Osteoblast (primary cell): ENCODE measurements at regions not wholly inside any gene's neighbourhood (a gene's known extent, or its start where the extent isn't known, plus 50 kb on each side); places are given as distances from the start of the nearest gene placed in this dataset.
A peak's percentile ranks its signal among the peaks of the same experiment; 100 is the strongest.

Experiments used
- DNase-seq: peaks from one replicate; pipeline ENCODE4 v3.0.0; 2011; ENCODE audit warnings: low spot score, mixed read lengths; ENCODE audit not compliant: insufficient read length; ENCODE audit errors: missing footprints
- H2AFZ ChIP-seq: 2 replicates; pipeline ENCODE4 v1.6.0; 2011; ENCODE audit warnings: mild to moderate bottlenecking, low read length
- H3K27ac ChIP-seq: 2 replicates; pipeline ENCODE4 v1.5.1; 2011; ENCODE audit warnings: mild to moderate bottlenecking, low read depth, low read length, moderate library complexity
- H3K27me3 ChIP-seq: 2 replicates; pipeline ENCODE4 v1.6.0; 2012; ENCODE audit warnings: mild to moderate bottlenecking, control low read depth, inconsistent platforms, low read length, moderate library complexity; ENCODE audit not compliant: insufficient read depth
- H3K36me3 ChIP-seq: 2 replicates; pipeline ENCODE4 v1.5.1; 2011; ENCODE audit warnings: mild to moderate bottlenecking, low read length, control low read depth, moderate library complexity; ENCODE audit not compliant: insufficient read depth
- H3K4me1 ChIP-seq: 2 replicates; pipeline ENCODE4 v1.5.1; 2011; ENCODE audit warnings: mild to moderate bottlenecking, low read length, control low read depth, moderate library complexity; ENCODE audit not compliant: insufficient read depth
- H3K4me2 ChIP-seq: 2 replicates; pipeline ENCODE4 v1.6.0; 2011; ENCODE audit warnings: mild to moderate bottlenecking, low read length; ENCODE audit not compliant: insufficient read depth
- H3K4me3 ChIP-seq: fragments of 200-600 bp; sonication (generic); 3 replicates; pipeline ENCODE4 v1.5.1; 2012; ENCODE audit warnings: mild to moderate bottlenecking, low read length, inconsistent platforms; ENCODE audit not compliant: insufficient read depth
- H3K79me2 ChIP-seq: 2 replicates; pipeline ENCODE4 v1.6.0; 2012; ENCODE audit warnings: mild to moderate bottlenecking, low read length, control low read depth, inconsistent platforms; ENCODE audit not compliant: insufficient read depth
- H3K9me3 ChIP-seq: 2 replicates; pipeline ENCODE4 v1.5.1; 2011; ENCODE audit warnings: low read depth, low read length, control low read depth
- H4K20me1 ChIP-seq: 2 replicates; pipeline ENCODE4 v1.6.0; 2012; ENCODE audit warnings: mild to moderate bottlenecking, low read length, control low read depth; ENCODE audit not compliant: insufficient read depth
- TF ChIP-seq, protein P1 (sequence below): IDR thresholded peaks from 2 replicates; pipeline ENCODE4 v1.5.1; 2011; ENCODE audit warnings: mild to moderate bottlenecking, low read depth, low read length, moderate library complexity; ENCODE audit errors: extremely low read depth

DNA sequence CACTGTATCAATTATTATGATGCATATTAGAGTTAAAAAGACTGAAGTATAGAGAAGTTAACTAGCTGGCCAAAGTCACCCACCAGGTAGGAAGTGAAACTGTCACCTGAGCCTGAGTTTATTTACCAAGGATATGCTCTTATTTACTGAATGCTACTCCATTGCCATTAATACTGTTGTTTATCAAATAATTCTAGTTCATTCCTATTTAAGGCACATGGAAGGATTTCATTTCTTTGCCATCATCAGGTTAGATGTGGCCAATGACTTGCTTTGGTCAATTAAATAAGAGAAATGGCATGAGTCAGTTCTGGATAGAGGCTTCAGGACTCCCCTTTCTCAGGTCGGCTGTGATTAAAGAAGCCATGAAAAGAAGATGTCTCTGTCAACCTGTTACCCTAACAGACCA is 169.6 kb downstream of the KCNJ2 start:
- TF ChIP-seq, protein P1, sequence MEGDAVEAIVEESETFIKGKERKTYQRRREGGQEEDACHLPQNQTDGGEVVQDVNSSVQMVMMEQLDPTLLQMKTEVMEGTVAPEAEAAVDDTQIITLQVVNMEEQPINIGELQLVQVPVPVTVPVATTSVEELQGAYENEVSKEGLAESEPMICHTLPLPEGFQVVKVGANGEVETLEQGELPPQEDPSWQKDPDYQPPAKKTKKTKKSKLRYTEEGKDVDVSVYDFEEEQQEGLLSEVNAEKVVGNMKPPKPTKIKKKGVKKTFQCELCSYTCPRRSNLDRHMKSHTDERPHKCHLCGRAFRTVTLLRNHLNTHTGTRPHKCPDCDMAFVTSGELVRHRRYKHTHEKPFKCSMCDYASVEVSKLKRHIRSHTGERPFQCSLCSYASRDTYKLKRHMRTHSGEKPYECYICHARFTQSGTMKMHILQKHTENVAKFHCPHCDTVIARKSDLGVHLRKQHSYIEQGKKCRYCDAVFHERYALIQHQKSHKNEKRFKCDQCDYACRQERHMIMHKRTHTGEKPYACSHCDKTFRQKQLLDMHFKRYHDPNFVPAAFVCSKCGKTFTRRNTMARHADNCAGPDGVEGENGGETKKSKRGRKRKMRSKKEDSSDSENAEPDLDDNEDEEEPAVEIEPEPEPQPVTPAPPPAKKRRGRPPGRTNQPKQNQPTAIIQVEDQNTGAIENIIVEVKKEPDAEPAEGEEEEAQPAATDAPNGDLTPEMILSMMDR: no peak
- H3K9me3 ChIP-seq: no peaks in the 10 kb centered on the region
- DNase-seq: no peak
- H4K20me1 ChIP-seq: no peaks in the 10 kb centered on the region
- H2AFZ ChIP-seq: no peak overlapping the region
- no peaks in the 10 kb centered on the region for H3K36me3 ChIP-seq
- H3K79me2 ChIP-seq: no peaks in the 10 kb centered on the region
- H3K4me1 ChIP-seq: no peaks in the 10 kb centered on the region
- no peak overlapping the region for H3K4me3 ChIP-seq
- no peak overlapping the region for H3K27ac ChIP-seq
- no peaks in the 10 kb centered on the region for H3K27me3 ChIP-seq
- no peak overlapping the region for H3K4me2 ChIP-seq

DNA sequence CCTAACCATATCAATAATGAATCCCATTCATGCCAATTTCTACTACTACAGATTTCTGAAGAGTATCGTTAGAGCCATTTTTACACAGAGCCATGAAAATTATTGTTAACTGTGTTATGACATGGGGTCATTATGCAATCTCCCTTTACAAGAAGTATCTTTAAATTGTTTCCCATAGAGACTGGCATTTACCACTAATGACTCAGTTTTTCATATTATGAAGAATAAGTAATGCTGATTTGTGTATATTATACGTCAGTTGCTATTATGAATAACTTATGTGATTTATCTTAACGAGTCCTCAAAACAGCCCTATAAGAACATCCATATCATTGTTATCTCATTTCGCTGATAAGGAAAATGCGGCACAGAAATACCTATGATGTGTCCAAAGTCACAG is 173.8 kb downstream of the KCNJ2 start:
- H3K27ac ChIP-seq: no peak overlapping the region
- no peaks in the 10 kb centered on the region for H3K27me3 ChIP-seq
- no peak overlapping the region for H2AFZ ChIP-seq
- H4K20me1 ChIP-seq: no peaks in the 10 kb centered on the region
- DNase-seq: no peak
- no peaks in the 10 kb centered on the region for H3K36me3 ChIP-seq
- H3K4me1 ChIP-seq: no peaks in the 10 kb centered on the region
- no peaks in the 10 kb centered on the region for H3K79me2 ChIP-seq
- H3K4me2 ChIP-seq: no peak overlapping the region
- TF ChIP-seq, protein P1: no peak
- no peaks in the 10 kb centered on the region for H3K9me3 ChIP-seq
- H3K4me3 ChIP-seq: no peak overlapping the region

DNA sequence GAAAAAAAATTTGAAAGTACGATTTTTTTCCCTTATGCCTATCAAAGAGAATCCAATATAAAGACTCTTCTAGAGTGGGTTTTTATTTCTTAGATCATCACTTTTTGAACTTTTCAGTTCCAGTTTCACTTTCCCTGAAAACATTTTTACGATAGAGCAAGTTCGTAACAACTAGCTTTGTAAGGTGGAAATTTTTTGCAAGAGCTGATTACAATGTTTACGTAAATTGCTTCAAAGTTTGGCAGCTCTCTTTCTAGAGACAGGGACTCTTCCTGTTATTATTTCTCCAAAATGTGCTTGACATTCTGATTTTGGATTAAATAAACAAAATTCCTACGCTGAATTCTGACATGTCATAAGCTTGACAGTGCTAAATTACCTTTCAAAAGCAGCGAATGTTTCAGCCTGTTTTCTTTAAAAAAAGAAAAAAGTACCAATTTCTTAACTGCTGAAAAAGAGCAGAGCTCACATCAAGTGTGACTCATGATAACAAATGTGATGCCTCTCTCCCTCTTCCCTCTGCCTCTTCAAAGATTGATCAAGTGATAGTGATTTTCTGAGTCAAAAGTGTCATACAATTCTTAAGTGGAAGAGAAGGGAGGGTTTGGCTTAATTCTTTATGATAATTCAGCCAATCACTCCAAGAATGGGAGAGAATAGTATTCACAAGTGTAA is 175.2 kb downstream of the KCNJ2 start:
- Histone ChIP-seq H3K4me2 (peak overlapping the region; percentile 62), H3K79me2 (no peaks in the 10 kb centered on the region), H4K20me1 (no peaks in the 10 kb centered on the region), H2AFZ (peak overlapping the region; percentile 32), H3K4me3 (peak overlapping the region; percentile 57), H3K27me3 (no peaks in the 10 kb centered on the region), H3K36me3 (no peaks in the 10 kb centered on the region), H3K4me1 (no peaks in the 10 kb centered on the region), H3K9me3 (no peaks in the 10 kb centered on the region), H3K27ac (no peak overlapping the region)
- TF ChIP-seq, protein P1: no peak
- DNase-seq: peak; percentile 9

DNA sequence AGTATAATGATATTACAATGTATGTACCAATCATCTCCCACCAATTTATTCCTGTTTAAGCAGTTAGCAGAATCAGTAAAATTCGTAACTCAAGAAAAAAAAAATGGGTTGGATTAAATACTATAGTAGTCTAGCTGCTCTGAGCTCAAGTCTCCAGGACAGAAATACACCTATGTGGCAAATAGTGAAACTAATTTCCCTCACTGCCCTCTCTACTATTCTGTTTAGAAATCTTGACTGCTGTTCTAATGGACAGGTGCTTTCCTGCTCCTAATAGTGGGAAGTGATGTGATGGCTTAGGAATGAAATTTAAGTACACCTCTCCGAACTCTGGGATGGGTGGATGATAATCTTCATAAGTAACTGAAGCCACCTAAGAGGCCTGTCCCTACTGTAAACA is 175.7 kb downstream of the KCNJ2 start:
- no peak for DNase-seq
- H3K4me2 ChIP-seq: no peak overlapping the region
- H3K27ac ChIP-seq: no peak overlapping the region
- no peaks in the 10 kb centered on the region for H3K79me2 ChIP-seq
- no peaks in the 10 kb centered on the region for H3K36me3 ChIP-seq
- H3K9me3 ChIP-seq: no peaks in the 10 kb centered on the region
- H3K27me3 ChIP-seq: no peaks in the 10 kb centered on the region
- TF ChIP-seq, protein P1: no peak
- H3K4me1 ChIP-seq: no peaks in the 10 kb centered on the region
- H2AFZ ChIP-seq: no peak overlapping the region
- H4K20me1 ChIP-seq: no peaks in the 10 kb centered on the region
- H3K4me3 ChIP-seq: no peak overlapping the region
